Transverse colon (tissue), 4 donors: ENCODE measurements at regions not wholly inside any gene's neighbourhood (a gene's known extent, or its start where the extent isn't known, plus 50 kb on each side); places are given as distances from the start of the nearest gene placed in this dataset.

Source experiments
- EP300 ChIP-seq: sonication (generic); formaldehyde crosslinking; IDR thresholded peaks from one replicate; pipeline ENCODE4 v1.6.1; 2017; ENCODE audit warnings: antibody characterized with exemption, low read depth
- POLR2A ChIP-seq: fragments of 450-650 bp; IDR thresholded peaks from one replicate; pipeline ENCODE4 v1.6.1; 2016; ENCODE audit warnings: antibody characterized with exemption, mild to moderate bottlenecking, moderate library complexity
- POLR2AphosphoS5 ChIP-seq, 3 donors: sonication (generic); formaldehyde crosslinking; IDR thresholded peaks; one replicate each; pipeline ENCODE4 v1.6.1; 2016; ENCODE audit warnings: antibody characterized with exemption in 3 of 3
- TF ChIP-seq, protein P1 (sequence below), 5 experiments: fragments of 200-600 bp in 3 of 5; fragments of 450-650 bp in 2 of 5; sonication (generic) in 3 of 5; IDR thresholded peaks; 1 replicate in 2 of 5; 2 replicates in 3 of 5; pipeline ENCODE4 v1.5.1; 2016 to 2017; ENCODE audit warnings: antibody characterized with exemption in 5 of 5, inconsistent platforms in 3 of 5, mild to moderate bottlenecking in 2 of 5, moderate library complexity in 1 of 5

DNA sequence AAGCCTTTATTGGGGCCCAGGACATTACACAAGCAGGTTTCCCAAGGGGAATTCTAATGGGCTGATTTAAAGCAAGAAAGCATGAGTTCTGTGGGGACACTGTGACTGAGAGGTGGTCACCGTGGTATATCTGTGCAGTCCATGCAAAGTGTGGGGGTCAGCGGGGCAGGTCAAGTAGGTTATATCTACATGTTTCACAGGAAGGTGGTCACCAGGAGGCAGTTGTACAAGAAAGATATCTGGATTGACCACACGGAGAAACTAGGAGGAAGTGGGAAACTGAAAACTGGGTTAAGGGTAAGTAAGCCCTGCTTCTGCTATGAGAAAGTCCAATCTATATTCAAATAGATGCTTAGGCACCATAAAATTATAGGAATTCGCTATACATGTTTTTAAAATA, 77.8 kb upstream of the CNOT2 start:
- TF ChIP-seq, protein P1, sequence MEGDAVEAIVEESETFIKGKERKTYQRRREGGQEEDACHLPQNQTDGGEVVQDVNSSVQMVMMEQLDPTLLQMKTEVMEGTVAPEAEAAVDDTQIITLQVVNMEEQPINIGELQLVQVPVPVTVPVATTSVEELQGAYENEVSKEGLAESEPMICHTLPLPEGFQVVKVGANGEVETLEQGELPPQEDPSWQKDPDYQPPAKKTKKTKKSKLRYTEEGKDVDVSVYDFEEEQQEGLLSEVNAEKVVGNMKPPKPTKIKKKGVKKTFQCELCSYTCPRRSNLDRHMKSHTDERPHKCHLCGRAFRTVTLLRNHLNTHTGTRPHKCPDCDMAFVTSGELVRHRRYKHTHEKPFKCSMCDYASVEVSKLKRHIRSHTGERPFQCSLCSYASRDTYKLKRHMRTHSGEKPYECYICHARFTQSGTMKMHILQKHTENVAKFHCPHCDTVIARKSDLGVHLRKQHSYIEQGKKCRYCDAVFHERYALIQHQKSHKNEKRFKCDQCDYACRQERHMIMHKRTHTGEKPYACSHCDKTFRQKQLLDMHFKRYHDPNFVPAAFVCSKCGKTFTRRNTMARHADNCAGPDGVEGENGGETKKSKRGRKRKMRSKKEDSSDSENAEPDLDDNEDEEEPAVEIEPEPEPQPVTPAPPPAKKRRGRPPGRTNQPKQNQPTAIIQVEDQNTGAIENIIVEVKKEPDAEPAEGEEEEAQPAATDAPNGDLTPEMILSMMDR (IDR thresholded peaks at IDR 0.05): no peak
- TF ChIP-seq POLR2A (no peak), EP300 (no peak), POLR2AphosphoS5 (IDR thresholded peaks at IDR 0.05) (no peak)
